Lower leg skin (tissue), 3 donors: ENCODE measurements at regions not wholly inside any gene's neighbourhood (a gene's known extent, or its start where the extent isn't known, plus 50 kb on each side); places are given as distances from the start of the nearest gene placed in this dataset.

Experiments
- CTCF ChIP-seq, 3 donors: fragments of 450-650 bp; IDR thresholded peaks; one replicate each; pipeline ENCODE4 v1.5.1; 2016; ENCODE audit warnings: antibody characterized with exemption in 3 of 3, mild to moderate bottlenecking in 3 of 3, moderate library complexity in 2 of 3
- POLR2A ChIP-seq, 2 donors: fragments of 450-650 bp; IDR thresholded peaks; one replicate each; pipeline ENCODE4 v1.6.1; 2016 to 2017; ENCODE audit warnings: antibody characterized with exemption in 2 of 2, mild to moderate bottlenecking in 1 of 2, moderate library complexity in 1 of 2

- TF ChIP-seq CTCF (IDR thresholded peaks at IDR 0.05) (no peak), POLR2A (IDR thresholded peaks at IDR 0.05) (no peak)
Measured at GRCh38 chr4:85170241-85170640, 203.8 kb upstream of the WDFY3 start.
